HG03457 (cell line): ENCODE measurements at regions not wholly inside any gene's neighbourhood (a gene's known extent, or its start where the extent isn't known, plus 50 kb on each side); places are given as distances from the start of the nearest gene placed in this dataset.
"Not testable (repeated sequence)": the region's sequence is repeated elsewhere in the genome, so short reads cannot be mapped to it uniquely, and the experiment has no call there.

Source experiments
- ATAC-seq: cut with Tn5 transposase; IDR thresholded peaks from one replicate; pipeline ENCODE4 v1.9.1; 2021; ENCODE audit warnings: moderate number of reproducible peaks; ENCODE audit not compliant: unreplicated experiment

DNA sequence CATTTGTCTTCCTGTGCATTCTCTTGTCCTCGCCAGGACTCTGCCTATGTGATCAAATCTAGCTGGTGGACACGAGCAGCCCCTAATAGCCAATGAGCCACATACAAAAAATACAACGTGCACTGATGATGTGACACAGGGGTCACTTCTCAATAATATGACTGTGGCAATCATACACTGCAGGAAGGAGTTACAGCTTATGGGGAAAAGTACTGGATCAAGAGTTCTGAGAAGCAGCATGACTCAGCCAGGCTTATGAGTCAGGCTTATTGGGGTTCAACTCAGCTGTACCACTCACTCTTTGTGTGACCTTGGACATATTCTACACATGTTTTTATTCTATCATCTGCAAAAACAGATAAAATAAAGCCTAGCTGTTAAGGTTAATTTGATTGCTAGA is 889.4 kb upstream of the TENM4 start:
- ATAC-seq, result no peak

DNA sequence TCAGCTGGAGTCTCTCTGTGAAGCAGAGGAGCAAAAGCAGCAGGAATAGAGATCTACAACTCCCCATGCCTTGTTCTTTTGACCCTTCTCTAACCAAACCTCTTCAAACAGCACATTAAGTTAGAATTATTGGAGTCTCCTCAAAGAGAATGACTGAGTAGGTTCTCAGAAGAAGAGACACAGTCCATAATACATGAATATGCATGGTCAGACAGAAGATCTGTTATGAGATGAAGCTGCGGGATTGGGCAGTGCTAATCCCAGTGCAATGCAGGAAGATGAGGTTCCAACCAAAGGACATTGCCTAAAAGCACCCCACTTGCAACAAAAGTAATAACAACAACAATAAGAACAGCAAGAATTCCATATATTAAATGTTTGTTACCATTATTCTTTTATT is 887.9 kb upstream of the TENM4 start:
- ATAC-seq, result no peak

DNA sequence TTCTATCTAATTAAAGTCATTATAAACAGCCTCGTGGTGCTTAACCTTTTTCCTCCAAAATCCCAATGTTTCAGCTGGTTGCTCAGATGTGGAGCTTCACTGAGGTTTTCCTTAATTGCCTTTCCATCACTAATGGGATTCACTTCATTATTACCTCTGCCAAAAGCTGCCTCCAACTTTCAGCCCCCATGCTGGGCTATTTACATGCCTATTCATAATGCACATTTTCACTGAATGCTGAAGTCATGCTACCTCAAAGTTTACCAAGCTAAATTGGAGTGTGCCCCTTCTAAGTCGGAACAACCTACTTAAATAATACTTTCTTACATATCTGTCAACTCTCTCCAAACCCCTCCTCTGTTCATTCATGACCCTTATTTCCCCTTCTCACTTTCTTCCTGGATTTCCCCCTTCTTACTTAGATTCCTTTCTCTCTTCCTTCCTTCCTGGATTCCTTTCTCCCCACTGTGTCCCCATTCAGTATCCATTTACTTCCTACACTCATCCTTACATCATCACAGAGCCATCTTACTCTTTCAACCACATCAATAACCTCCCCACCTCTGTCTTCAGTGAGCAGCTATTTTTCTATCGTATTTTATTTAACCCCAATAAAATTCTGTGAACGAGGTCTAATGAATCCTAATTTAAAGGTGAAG is 887.3 kb upstream of the TENM4 start:
- ATAC-seq, result no peak

DNA sequence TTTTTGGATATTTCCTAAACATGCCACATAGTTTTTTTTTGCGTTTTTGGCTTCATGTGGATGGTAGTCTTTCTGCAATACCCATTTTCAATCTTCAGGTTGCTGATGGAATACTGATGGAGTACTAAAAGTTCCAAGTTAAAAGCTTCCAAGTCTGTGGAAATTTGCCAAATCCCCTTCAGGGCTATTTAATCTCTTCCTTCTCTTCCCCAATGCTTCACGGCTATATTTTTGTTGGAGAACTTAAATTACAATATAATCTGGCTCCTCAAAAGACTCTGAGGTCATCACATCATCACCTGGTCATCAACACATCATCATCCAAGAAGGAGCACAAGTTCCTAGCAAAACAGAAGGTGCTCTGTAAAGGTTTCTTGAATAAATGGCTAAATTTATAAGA is 881.0 kb upstream of the TENM4 start:
- no peak for ATAC-seq

DNA sequence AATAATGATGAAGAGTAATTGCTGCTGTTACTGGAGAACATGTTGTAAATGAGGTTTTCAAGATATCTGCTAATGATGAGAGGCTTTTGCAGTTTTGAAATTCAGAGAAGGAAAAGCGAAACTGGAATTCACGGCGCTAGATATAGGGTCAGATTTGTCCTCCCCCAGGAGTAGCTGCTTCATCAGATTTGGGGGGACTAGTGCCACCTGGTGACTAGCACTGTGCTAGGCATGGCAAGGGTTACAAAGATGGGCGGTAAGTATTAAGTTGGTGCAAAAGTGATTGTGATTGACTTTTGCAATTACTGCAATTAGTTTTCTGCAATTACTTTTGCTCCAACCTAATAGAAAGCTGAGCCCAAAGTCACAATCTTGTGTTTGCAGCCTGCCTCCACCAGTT is 879.9 kb upstream of the TENM4 start:
- ATAC-seq, result no peak

DNA sequence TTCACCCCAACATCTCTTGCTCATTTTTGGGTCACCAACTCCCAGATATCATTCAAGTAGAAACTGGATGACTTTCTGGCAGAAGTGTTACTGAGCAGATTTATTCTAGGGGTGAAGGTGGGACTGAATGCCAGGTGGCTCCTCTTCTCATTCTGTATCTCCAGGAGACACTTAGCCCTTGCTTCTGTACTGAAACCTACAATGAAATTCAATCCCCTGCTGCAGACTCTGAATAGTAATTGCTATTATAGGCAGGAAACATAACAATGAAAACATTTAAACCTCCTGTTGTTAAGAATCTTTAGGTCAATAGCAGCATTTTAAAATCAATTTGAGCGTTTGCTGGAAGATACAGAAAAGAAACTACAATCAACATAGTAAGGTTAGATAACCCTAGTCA is 879.4 kb upstream of the TENM4 start:
- no peak for ATAC-seq

DNA sequence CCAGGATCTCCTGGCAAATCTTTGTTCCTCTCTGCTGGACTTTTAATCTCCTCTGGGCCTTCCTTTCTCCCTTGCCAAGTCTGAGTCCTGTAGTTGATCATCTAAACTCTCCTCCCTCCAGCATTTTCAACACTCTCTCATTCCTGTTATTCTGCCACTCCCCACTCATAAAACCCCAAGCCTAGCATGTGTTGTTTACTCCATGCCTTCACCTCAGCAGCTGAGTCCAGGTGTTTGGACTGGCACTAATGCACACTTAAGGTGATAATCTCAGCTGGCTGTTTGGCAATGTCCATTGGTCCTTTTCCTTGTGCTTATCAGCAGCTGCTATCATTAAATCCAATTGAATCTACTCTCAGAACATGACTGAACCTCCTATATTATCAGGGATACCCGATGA is 876.8 kb upstream of the TENM4 start:
- no peak for ATAC-seq

DNA sequence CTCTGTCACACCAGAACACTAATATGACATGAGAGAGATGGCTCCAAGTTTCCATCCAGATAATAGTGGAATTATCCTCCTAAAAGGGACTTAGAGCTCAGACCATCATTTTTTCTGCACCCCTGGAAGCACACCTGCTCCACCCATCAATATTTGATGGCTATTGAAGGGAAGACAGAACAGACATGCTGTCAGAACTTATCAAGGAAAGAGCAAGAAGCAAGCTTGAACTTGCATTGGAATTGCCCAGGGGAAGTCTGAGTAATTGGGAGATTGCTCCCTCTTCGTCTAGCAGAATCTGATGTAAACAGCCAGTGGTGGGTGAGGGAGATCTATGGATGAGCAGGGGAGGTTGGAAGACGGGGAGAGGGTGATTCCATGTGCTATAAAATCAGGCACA is 874.4 kb upstream of the TENM4 start:
- ATAC-seq, result no peak

DNA sequence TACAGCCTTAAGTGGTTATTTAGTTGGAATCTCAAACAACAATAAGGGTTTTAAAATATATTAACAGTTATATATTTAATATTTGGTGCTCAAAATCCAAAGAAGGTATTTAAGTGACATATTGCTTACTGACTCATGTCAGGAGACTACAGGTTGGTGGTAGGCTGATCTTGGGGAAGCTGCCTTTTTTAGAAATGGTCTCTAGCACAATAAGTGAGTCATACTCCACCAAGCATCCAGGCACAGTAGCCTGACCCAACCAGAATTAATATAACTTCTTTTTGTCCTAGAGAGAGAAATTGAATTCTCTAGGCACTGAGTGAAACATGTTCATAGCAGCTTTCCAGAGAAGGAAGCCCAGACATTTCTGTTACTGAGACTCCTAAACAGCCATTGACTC is 868.5 kb upstream of the TENM4 start:
- ATAC-seq, result no peak

DNA sequence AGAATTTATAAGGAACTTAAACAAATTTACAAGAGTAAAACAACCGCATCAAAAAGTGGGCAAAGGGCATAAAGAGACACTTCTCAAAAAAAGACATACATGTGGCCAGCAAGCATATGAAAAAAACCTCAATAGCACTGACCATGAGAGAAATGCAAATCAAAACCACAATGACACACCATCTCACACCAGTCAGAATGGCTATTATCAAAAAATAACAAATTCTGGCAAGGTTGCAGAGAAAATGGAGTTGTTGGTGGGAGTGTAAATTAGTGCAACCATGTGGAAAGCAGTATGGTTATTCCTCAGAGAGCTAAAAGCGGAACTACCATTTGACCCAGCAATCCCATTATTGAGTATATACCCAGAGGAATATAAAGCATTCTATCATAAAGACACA is 866.8 kb upstream of the TENM4 start:
- ATAC-seq, result no peak

DNA sequence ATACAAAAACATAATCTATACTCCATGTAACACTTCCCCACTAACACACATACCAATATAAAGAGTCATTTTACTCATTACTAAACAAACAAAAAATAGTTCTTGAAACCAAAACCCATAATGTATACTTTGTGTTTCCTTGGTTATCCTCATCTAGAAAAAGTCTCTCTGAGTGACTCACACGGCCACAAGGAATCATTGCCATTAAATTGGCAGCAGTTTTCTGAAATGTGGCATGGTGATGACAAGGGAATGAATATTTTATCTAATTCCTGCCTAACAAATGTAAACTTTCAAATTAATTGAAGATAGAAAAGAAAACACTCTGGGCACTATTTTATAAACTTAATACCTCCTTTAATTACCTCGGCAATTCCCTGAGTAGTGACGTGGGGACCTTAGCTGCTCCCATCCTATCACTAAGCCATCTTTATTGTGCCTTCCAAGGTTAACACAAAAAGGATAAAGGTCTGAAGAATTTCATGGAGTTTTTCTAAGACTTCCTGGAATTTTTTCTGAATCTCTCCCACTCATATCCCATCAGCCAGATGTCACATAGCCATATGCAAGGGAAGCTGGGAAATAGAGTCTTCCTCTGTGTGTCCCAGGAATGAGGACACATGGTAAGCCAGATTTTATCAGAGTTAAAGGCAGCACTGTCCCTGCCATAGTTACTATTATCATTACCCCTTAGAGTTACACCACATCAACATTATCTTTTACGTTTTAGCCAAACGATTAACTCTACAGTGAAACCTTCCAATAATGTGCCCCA is 857.2 kb upstream of the TENM4 start:
- no peak for ATAC-seq

DNA sequence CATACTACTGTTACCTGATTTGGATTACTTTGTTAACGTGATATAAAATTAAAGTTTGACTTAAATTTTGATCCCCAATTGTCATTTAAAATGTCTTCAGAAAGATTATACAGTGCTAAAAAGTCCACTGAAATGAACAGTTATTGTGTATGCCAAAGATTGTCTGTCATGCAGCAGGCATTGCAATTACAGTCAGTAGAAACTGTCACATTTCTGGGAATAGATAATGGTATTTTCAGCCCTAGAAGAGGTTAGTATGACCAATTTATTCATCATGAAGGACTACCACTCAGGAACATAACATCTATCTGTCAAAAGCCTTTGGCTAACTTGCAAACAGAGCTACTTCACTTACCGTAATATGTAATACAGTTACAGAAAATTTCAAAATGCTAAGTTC is 852.5 kb upstream of the TENM4 start:
- no peak for ATAC-seq

DNA sequence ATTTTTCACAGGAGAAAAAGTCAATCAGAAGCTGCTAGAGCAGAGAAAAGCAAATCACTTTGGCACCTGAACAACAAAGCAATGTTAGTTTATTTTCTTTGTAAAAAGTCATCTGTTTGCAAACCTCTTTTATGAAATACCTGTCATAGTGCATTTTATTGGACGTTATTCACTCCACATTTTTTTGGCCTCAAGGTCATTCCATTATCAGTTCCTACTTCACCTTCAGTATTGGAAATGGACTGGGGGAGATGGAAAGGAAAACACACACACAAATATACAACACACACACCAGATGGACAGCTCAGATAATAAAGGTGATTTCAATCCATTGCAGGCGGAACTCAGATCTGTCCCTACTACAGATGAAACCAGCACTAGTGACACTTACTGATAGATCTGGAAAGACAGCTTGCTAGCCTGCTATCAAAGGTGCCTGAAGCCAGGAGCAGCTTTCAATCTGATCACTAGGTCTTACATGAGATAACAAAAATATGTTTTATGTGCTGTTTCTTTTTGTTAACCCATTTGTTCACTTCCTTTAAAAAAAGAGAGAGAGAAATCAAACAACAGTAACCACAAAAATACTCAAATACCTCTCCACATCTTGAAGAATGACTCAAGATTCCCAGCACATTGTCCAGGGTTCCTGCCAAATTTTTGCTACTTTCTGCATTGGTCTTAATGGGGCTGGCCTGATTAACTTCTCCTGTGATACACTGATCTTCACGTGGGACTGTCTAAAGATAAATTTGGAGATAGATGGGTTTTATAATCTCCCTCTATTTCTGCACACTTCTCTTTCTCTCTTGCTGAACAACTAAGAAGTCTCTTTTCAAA is 844.3 kb upstream of the TENM4 start:
- ATAC-seq, result no peak

DNA sequence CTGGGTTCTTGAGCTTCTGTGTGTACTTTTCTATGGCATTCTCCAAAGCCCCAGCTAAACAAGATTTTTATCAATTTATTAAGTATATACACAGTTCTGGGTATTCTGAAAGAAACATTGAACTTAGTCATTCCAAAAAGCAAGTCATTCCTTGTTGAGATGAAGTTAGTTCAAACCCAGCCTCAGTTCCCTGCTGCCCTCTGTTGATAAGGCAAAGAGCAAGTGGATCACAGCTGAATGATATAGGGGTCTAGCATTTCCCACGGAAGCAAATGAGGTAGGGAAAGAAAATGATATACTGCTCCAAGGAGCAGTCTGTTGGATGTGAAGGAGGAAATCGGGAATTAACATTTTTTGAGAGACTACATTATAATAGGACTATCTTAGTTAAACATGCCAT is 841.8 kb upstream of the TENM4 start:
- ATAC-seq, result no peak

DNA sequence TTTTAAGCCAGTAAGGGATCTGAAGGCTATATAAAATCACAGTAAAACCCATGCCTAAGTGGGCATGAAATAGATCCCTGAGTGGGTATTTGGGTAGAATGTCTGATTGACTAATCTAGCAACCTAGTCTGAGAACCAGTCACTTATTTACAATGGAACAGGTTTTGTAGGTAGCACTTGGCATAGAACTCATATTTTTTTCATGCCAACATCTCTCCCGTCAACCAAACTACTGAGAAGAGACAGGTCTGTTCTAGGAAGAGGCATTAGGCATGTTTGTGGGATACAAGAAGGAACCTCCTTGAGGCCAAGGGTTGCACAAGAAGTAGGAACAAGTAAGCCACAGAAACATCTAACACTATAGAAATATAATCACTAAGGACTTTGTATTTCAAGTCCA is 840.4 kb upstream of the TENM4 start:
- no peak for ATAC-seq

DNA sequence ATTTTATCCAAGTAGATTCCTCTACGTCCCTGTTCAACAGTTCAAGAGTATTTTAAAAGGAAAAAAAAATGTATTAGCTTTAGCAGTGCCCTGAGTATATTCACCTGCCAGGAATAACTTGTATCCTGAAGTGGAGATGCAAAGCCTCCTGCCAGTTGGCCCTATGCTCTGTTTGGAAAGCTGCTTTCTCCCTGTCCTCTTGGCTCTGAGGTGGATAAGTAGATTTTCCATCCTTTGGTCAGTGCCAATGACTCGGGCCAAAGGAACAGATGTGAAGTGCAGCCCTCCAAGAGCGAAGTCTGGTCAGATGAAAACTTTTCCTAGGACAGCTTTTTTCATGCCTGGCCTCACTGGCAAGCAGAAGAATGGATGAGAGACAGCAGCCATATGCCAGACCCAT is 839.9 kb upstream of the TENM4 start:
- ATAC-seq, result no peak

DNA sequence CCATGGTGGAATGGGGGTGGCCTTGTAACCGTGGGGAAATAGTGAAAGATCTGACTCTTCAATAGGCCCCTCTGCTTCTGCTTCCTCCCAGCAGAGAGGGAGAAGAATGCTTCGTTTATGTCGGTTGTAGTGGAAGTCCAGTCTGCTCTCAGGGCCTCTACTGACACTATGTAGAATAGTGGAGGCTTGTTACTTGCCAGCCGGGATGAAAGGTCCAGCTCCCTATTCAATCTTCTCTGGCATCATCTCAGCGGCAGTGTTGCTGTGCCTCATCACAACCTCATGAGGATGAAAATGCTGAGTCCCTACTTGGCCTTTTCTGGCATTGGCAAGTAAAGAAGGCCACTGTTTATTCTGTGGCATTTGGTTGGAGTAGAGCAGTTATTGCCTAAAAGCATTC is 820.9 kb upstream of the TENM4 start:
- ATAC-seq, result no peak

DNA sequence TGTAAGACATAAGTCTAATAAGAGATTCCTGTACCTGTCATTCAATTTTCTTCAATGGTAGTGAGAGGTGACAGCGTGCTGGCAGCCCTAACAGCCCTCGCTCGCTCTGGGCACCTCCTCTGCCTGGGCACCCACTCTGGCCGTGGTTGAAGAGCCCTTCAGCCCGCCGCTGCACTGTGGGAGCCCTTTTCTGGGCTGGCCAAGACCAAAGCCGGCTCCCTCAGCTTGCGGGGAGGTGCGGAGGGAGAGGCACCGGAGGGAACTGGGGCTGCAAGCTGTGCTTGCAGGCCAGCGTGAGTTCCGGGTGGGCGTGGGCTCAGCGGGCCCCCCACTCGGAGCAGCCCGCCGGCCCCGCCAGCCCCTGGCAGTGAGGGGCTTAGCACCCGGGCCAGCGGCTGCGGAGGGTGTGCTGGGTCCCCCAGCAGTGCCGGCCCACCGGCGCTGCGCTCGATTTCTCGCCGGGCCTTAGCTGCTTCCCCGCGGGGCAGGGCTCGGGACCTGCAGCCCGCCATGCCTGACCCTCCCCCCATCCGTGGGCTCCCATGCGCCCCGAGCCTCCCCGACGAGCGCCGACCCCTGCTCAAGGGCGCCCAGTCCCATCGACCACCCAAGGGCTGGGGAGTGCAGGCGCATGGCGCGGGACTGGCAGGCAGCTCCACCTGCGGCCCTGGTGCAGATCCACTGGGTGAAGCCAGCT is 816.6 kb upstream of the TENM4 start:
- ATAC-seq, result not testable (repeated sequence)

DNA sequence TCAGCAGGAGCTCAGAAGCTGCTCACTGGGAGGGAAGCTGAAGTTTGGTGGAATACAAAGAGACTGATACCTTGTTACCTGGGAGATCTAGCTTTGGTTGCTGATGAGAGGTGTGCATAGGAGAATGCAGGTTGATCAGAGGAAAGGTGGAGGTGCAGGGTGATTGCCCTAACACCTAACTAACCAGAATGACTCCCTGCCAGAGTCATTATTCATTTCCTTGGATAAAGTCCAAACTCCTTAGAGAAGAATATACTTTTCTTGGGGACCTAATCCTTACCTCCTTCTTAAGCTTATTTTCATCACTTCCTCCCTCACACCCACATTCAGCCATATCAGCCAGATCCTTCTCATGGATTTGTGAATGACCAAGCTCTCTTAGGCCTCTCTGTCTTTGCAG is 814.2 kb upstream of the TENM4 start:
- no peak for ATAC-seq

DNA sequence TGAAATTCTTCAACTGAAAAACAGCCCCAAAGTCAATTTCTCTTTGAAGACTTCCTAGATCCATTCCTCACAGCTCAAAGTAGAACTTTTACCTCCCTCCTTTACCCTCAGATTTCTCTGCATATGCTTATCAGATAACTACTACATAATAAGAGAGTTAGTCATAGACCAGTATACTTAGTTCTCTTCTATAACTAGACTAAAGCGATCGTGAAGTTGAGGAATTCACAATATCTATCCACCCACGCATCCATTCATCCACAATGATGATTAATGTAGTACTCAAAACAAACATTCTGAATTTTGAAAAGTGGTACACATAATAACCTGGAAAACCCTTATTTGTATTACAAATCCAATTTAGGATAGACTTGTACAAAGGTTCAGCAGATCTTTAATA is 800.9 kb upstream of the TENM4 start:
- ATAC-seq, result no peak

DNA sequence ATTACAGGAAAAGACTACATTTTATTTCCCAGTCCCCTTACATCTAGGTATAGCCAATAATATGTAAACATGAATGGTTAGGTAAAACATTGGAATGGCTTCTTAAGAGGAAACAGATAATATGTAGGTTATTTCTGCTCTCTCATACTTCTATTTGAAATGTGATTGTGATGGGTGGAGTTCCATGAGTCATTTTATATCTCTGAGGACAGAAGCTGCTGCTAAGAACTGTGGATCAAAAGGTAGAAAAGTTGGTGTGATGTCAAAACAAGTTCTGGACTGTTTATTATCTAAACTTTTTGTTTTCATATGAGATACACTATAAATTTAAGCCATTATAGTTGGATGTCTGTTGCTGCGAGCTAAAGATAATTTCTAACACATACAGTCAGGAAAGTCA is 799.4 kb upstream of the TENM4 start:
- no peak for ATAC-seq
